Osteocyte (in vitro differentiated cells): ENCODE measurements at regions not wholly inside any gene's neighbourhood (a gene's known extent, or its start where the extent isn't known, plus 50 kb on each side); places are given as distances from the start of the nearest gene placed in this dataset.

Experiments
- DNase-seq: peaks from one replicate; pipeline ENCODE4 v3.0.0; 2021; ENCODE audit warnings: mixed read lengths; ENCODE audit not compliant: unreplicated experiment; ENCODE audit errors: extremely low spot score
- H3K27ac Mint-ChIP-seq: one replicate; pipeline ENCODE4 v1.8.0; 2021; ENCODE audit warnings: mild to moderate bottlenecking, mixed read lengths; ENCODE audit not compliant: unreplicated experiment
- H3K27me3 Mint-ChIP-seq: one replicate; pipeline ENCODE4 v1.8.0; 2021; ENCODE audit warnings: mixed read lengths; ENCODE audit not compliant: unreplicated experiment
- H3K36me3 Mint-ChIP-seq: one replicate; pipeline ENCODE4 v1.8.0; 2021; ENCODE audit warnings: mixed read lengths; ENCODE audit not compliant: unreplicated experiment
- H3K4me1 Mint-ChIP-seq: one replicate; pipeline ENCODE4 v1.8.0; 2021; ENCODE audit warnings: mixed read lengths; ENCODE audit not compliant: unreplicated experiment
- H3K4me3 Mint-ChIP-seq: one replicate; pipeline ENCODE4 v1.8.0; 2021; ENCODE audit warnings: mild to moderate bottlenecking, moderate library complexity, mixed read lengths; ENCODE audit not compliant: unreplicated experiment
- H3K9me3 Mint-ChIP-seq: one replicate; pipeline ENCODE4 v1.8.0; 2021; ENCODE audit warnings: mixed read lengths; ENCODE audit not compliant: unreplicated experiment
- CTCF ChIP-seq: fragments of 200-600 bp; sonication (generic); IDR thresholded peaks from 2 replicates; pipeline ENCODE4 v1.5.0; 2021; ENCODE audit warnings: antibody characterized with exemption, mild to moderate bottlenecking, moderate library complexity

GRCh38 chr16:55263271-55264250 lies 60.4 kb upstream of the IRX6 start:
- Mint-ChIP-seq H3K36me3 (no peaks in the 10 kb centered on the region), H3K4me3 (no peak overlapping the region), H3K27ac (no peak overlapping the region), H3K4me1 (peaks cover 8% of the 10 kb centered on the region), H3K9me3 (peaks cover 4% of the 10 kb centered on the region), H3K27me3 (peaks cover 18% of the 10 kb centered on the region)
- DNase-seq = no peak
- TF ChIP-seq CTCF = no peak

- DNase-seq = no peak
- H3K9me3 Mint-ChIP-seq = peaks cover 4% of the 10 kb centered on the region
- H3K4me3 Mint-ChIP-seq = no peak overlapping the region
- H3K36me3 Mint-ChIP-seq = no peaks in the 10 kb centered on the region
- H3K4me1 Mint-ChIP-seq = peaks cover 8% of the 10 kb centered on the region
- H3K27ac Mint-ChIP-seq = peak overlapping the region; percentile 43
- peaks cover 31% of the 10 kb centered on the region for H3K27me3 Mint-ChIP-seq
- TF ChIP-seq CTCF = no peak
These were observed 59.1 kb upstream of the IRX6 start for GRCh38 chr16:55264949-55265348.

GRCh38 chr16:55265926-55266325 lies 58.1 kb upstream of the IRX6 start:
- H3K36me3 Mint-ChIP-seq = no peaks in the 10 kb centered on the region

GRCh38 chr16:55271945-55272513 lies 52.0 kb upstream of the IRX6 start:
- Mint-ChIP-seq H3K4me3 (no peak overlapping the region), H3K27ac (no peak overlapping the region), H3K9me3 (no peaks in the 10 kb centered on the region), H3K27me3 (peaks cover 28% of the 10 kb centered on the region), H3K36me3 (no peaks in the 10 kb centered on the region), H3K4me1 (no peaks in the 10 kb centered on the region)
- DNase-seq = no peak
- no peak for TF ChIP-seq CTCF

More at GRCh38 chr16:55265926-55266325, 58.1 kb upstream of the IRX6 start:
- Mint-ChIP-seq H3K27me3 (peaks cover 30% of the 10 kb centered on the region), H3K27ac (no peak overlapping the region), H3K4me1 (peaks cover 8% of the 10 kb centered on the region), H3K9me3 (peaks cover 4% of the 10 kb centered on the region), H3K4me3 (no peak overlapping the region)
- no peak for DNase-seq
- TF ChIP-seq CTCF = no peak

- no peak for DNase-seq
- Mint-ChIP-seq H3K4me1 (no peaks in the 10 kb centered on the region), H3K27ac (no peak overlapping the region), H3K9me3 (no peaks in the 10 kb centered on the region), H3K27me3 (peaks cover 31% of the 10 kb centered on the region), H3K4me3 (no peak overlapping the region), H3K36me3 (no peaks in the 10 kb centered on the region)
- TF ChIP-seq CTCF = no peak
These were observed 51.3 kb upstream of the IRX6 start for GRCh38 chr16:55272744-55273143.
